Uterus (tissue), 2 donors: ENCODE measurements at regions not wholly inside any gene's neighbourhood (a gene's known extent, or its start where the extent isn't known, plus 50 kb on each side); places are given as distances from the start of the nearest gene placed in this dataset.

Experiments
- CTCF ChIP-seq, 4 experiments: fragments of 200-600 bp in 2 of 4; fragments of 450-650 bp in 2 of 4; sonication (generic) in 2 of 4; IDR thresholded peaks; one replicate each; pipeline ENCODE4 v1.5.1; 2016 to 2019; ENCODE audit warnings: antibody characterized with exemption in 4 of 4, mild to moderate bottlenecking in 2 of 4, moderate library complexity in 1 of 4
- POLR2A ChIP-seq, 2 donors: fragments of 450-650 bp; IDR thresholded peaks; one replicate each; pipeline ENCODE4 v1.6.1; 2016; ENCODE audit warnings: antibody characterized with exemption in 2 of 2, mild to moderate bottlenecking in 1 of 2, moderate library complexity in 1 of 2

- no peak for TF ChIP-seq CTCF (IDR thresholded peaks at IDR 0.05)
- TF ChIP-seq POLR2A (IDR thresholded peaks at IDR 0.05) = no peak
These were observed 463.3 kb downstream of the IRX1 start for GRCh38 chr5:4058899-4059298.
